GM12891 (cell line): ENCODE measurements at regions not wholly inside any gene's neighbourhood (a gene's known extent, or its start where the extent isn't known, plus 50 kb on each side); places are given as distances from the start of the nearest gene placed in this dataset.

Experiments
- POLR2A ChIP-seq: IDR thresholded peaks from 2 replicates; pipeline ENCODE4 v1.6.1; 2011; ENCODE audit warnings: low read depth, low read length, control low read depth
- POLR2AphosphoS5 ChIP-seq: IDR thresholded peaks from 2 replicates; pipeline ENCODE4 v1.6.1; 2011; ENCODE audit warnings: low read depth, low read length, control low read depth
- POU2F2 ChIP-seq: IDR thresholded peaks from 2 replicates; pipeline ENCODE4 v1.6.1; 2011; ENCODE audit warnings: low read depth, mild to moderate bottlenecking, control low read depth, low read length, moderate library complexity

DNA sequence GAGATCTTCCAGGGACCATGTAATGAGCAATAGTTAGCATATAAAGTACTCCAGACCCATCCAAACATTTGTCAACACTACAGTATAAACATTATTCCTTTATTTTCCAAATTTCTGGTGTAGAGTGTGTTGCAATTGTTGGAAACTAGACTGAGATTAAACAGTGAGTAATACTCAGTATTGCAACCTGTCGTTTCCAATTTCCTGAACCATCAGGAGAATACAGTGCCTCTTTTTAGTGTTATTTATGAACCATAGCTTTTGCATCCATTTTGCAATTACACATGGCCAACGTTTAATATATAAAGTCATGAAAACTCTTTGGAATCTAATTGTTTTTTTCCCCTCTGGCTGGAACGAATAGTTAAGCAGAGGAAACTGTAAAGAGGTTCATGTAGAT is 58.3 kb upstream of the DHRSX start:
- TF ChIP-seq POLR2A (no peak), POLR2AphosphoS5 (no peak), POU2F2 (no peak)
